Naive thymus-derived CD4-positive, alpha-beta T cell (primary cell): ENCODE measurements at regions not wholly inside any gene's neighbourhood (a gene's known extent, or its start where the extent isn't known, plus 50 kb on each side); places are given as distances from the start of the nearest gene placed in this dataset.

ENCODE experiments used
- ATAC-seq: fragments of 150-1000 bp; cut with Tn5 transposase; 2 replicates; pipeline ENCODE4 v1.10.0; 2021; ENCODE audit warnings: mild to moderate bottlenecking, moderate library complexity
- CTCF ChIA-PET: fragments of 350-600 bp; sonication (Branson Sonifier 250); formaldehyde crosslinking; loops from one replicate; lab custom pipeline; 2021; ENCODE audit warnings: antibody characterized with exemption; lab: Charles Lee
- POLR2A ChIA-PET: fragments of 350-600 bp; sonication (Branson Sonifier 250); formaldehyde crosslinking; loops from one replicate; lab custom pipeline; 2021; ENCODE audit warnings: antibody characterized with exemption, inconsistent platforms; lab: Charles Lee
- DNase-seq, 9 donors: peaks; one replicate each; pipeline versions ENCODE4 v3.0.0 to v3.0.0-alpha.2; 2020 to 2022; ENCODE audit warnings: mixed read lengths in 1 of 9
- H3K27ac ChIP-seq: one replicate; pipeline ENCODE4 v1.7.0; 2013; ENCODE audit warnings: mild to moderate bottlenecking, low read depth, low read length, moderate library complexity
- H3K27me3 ChIP-seq, 2 donors: one replicate each; pipeline ENCODE4 v1.7.0; 2013; ENCODE audit warnings: low read length in 2 of 2, mild to moderate bottlenecking in 2 of 2, moderate library complexity in 2 of 2; ENCODE audit not compliant: control insufficient read depth in 2 of 2, insufficient read depth in 2 of 2
- H3K36me3 ChIP-seq, 3 experiments: 1 replicate in 2 of 3; 2 replicates in 1 of 3; pipeline ENCODE4 v1.7.0; 2013; ENCODE audit warnings: low read length in 3 of 3, mild to moderate bottlenecking in 3 of 3, moderate library complexity in 1 of 3; ENCODE audit not compliant: insufficient read depth in 3 of 3, control insufficient read depth in 2 of 3
- H3K4me1 ChIP-seq, 2 donors: one replicate each; pipeline ENCODE4 v1.7.0; 2013; ENCODE audit warnings: low read length in 2 of 2, mild to moderate bottlenecking in 2 of 2, moderate library complexity in 1 of 2; ENCODE audit not compliant: control insufficient read depth in 2 of 2, insufficient read depth in 2 of 2
- H3K4me3 ChIP-seq: 2 replicates; pipeline ENCODE4 v1.7.0; 2013; ENCODE audit warnings: mild to moderate bottlenecking, low read length
- H3K9me3 ChIP-seq, 3 experiments: 1 replicate in 2 of 3; 2 replicates in 1 of 3; pipeline ENCODE4 v1.7.0; 2013; ENCODE audit warnings: low read length in 3 of 3; ENCODE audit not compliant: control insufficient read depth in 2 of 3
- H3K27ac Mint-ChIP-seq, 9 donors: one replicate each; pipeline ENCODE4 v1.8.0; 2020 to 2022; ENCODE audit warnings: mixed read lengths in 9 of 9, mild to moderate bottlenecking in 8 of 9, moderate library complexity in 5 of 9, inconsistent platforms in 2 of 9
- H3K27me3 Mint-ChIP-seq, 5 donors: one replicate each; pipeline ENCODE4 v1.8.0; 2021 to 2022; ENCODE audit warnings: mixed read lengths in 5 of 5, mild to moderate bottlenecking in 1 of 5
- H3K36me3 Mint-ChIP-seq, 5 donors: one replicate each; pipeline ENCODE4 v1.8.0; 2020 to 2022; ENCODE audit warnings: mixed read lengths in 5 of 5, mild to moderate bottlenecking in 3 of 5, inconsistent platforms in 1 of 5
- H3K4me1 Mint-ChIP-seq, 7 donors: one replicate each; pipeline ENCODE4 v1.8.0; 2020 to 2022; ENCODE audit warnings: mixed read lengths in 7 of 7, mild to moderate bottlenecking in 3 of 7, inconsistent platforms in 1 of 7
- H3K4me3 Mint-ChIP-seq, 10 donors: one replicate each; pipeline ENCODE4 v1.8.0; 2020 to 2022; ENCODE audit warnings: mild to moderate bottlenecking in 10 of 10, mixed read lengths in 10 of 10, moderate library complexity in 6 of 10, inconsistent platforms in 2 of 10
- H3K9me3 Mint-ChIP-seq, 11 donors: one replicate each; pipeline ENCODE4 v1.8.0; 2020 to 2022; ENCODE audit warnings: mixed read lengths in 11 of 11, mild to moderate bottlenecking in 4 of 11, inconsistent platforms in 1 of 11, moderate library complexity in 1 of 11
- intact Hi-C, 2 donors: fragments of 100-400 bp; cut with micrococcal nuclease; formaldehyde crosslinking; loops; one replicate each; pipeline ENCODE4 v1.15.1; 2023

DNA sequence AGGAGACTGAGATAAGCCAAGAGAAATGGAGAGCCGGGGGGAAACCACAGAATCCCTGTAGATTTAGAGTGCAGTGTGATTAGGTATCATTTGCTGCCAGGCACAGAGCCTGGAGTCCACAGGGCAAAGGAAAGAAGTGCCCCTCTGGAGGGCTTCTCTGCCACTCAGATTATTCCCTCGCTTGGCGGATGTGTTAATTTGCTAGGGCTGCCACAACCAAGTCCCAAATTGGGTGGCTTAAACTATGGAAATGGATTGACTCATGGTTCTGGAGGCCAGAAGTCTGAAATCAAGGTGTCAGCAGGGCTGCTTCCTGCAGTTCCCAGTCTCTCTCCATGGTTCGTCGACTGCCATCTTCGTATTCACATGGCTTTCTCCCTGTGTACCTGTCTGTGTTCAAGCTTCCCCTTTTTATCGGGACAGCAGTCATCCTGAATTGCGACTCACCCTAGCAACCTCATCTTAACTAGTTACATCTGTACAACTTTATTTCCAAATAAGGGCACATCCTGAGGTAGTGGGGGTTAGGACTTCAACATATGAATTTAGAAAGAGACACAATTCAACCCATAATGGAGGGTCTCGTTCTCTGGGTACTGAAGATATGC is 122.2 kb downstream of the ANKRD60 start:
- Mint-ChIP-seq H3K27me3 (peaks cover 9 to 36% (median 18%) of the 10 kb centered on the region in 5 donors), H3K36me3 (peaks cover 0 to 3% (median 0%) of the 10 kb centered on the region in 5 donors), H3K27ac (no peak overlapping the region), H3K4me3 (no peak overlapping the region), H3K4me1 (no peaks in the 10 kb centered on the region), H3K9me3 (peaks cover 0 to 18% (median 6%) of the 10 kb centered on the region in 11 donors)
- H3K4me3 ChIP-seq, result no peak overlapping the region
- POLR2A ChIA-PET, result no interaction called here
- no peaks in the 10 kb centered on the region for H3K27me3 ChIP-seq
- no peak overlapping the region for H3K27ac ChIP-seq
- intact Hi-C loops, result no loop called here
- H3K36me3 ChIP-seq, result no peaks in the 10 kb centered on the region
- ATAC-seq (no peak), DNase-seq (no peak)
- H3K9me3 ChIP-seq, result peaks cover 0 to 8% (median 0%) of the 10 kb centered on the region in 3 experiments
- H3K4me1 ChIP-seq, result no peaks in the 10 kb centered on the region
- CTCF ChIA-PET, result interaction anchor here (0.9 kb wide), 1 partner anchor 15 kb away, joined by 3 read pairs; no protein-coding TSS in a partner anchor

DNA sequence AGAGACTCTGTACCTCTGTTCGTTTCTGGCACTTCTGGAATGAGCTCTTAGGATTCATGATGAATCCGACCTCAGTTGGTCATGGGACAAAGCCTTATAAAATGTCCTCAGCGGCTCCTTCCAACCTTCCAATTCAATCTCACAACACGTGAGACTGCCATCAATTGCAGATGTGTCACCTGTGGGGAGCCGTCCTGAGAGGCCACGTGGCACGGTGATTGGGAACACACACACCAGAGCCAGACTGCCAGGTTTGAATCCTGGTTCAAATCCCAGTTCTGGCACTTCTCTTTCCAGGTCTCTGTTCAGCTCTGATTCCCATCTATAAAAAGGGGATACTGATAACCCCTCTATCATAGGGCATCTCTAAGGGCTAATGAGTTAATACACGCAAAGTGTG is 124.5 kb downstream of the ANKRD60 start:
- ChIA-PET POLR2A (no interaction called here), CTCF (no interaction called here)
- Mint-ChIP-seq H3K36me3 (no peaks in the 10 kb centered on the region), H3K4me1 (no peaks in the 10 kb centered on the region), H3K9me3 (peaks cover 0 to 4% (median 2%) of the 10 kb centered on the region in 11 donors), H3K4me3 (no peak overlapping the region), H3K27ac (no peak overlapping the region), H3K27me3 (peaks cover 9 to 27% (median 25%) of the 10 kb centered on the region in 5 donors)
- Histone ChIP-seq H3K36me3 (no peaks in the 10 kb centered on the region), H3K4me3 (no peak overlapping the region), H3K9me3 (no peaks in the 10 kb centered on the region), H3K4me1 (no peaks in the 10 kb centered on the region), H3K27me3 (no peaks in the 10 kb centered on the region), H3K27ac (no peak overlapping the region)
- DNase-seq, result no peak
- intact Hi-C loops, result no loop called here
- ATAC-seq, result no peak

DNA sequence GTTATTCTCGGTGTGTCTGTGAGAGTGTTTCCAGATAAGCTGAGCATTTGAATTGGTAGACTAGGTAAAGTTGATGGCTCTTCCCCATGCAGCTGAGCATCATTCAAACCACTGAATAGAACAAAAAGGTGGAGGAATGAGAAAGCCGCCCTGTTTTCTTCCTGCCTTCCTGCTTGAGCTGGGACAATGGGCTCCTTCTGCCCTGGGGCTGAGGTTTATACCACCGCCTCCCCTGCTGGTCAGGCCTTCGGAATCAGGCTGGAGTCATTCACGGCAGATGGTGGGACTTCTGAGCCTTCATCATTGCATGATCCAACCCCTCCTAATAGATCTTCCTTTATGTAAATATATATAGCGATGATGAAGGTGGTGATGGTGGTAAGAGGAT is 124.9 kb downstream of the ANKRD60 start:
- Mint-ChIP-seq H3K9me3 (peaks cover 0 to 4% (median 0%) of the 10 kb centered on the region in 11 donors), H3K4me3 (no peak overlapping the region), H3K27ac (no peak overlapping the region), H3K36me3 (no peaks in the 10 kb centered on the region), H3K27me3 (peaks cover 9 to 27% (median 25%) of the 10 kb centered on the region in 5 donors), H3K4me1 (no peaks in the 10 kb centered on the region)
- DNase-seq, result no peak
- Histone ChIP-seq H3K9me3 (no peaks in the 10 kb centered on the region), H3K27ac (no peak overlapping the region), H3K4me1 (no peaks in the 10 kb centered on the region), H3K36me3 (no peaks in the 10 kb centered on the region), H3K4me3 (no peak overlapping the region), H3K27me3 (no peaks in the 10 kb centered on the region)
- ChIA-PET POLR2A (no interaction called here), CTCF (no interaction called here)
- no peak for ATAC-seq
- intact Hi-C loops, result no loop called here

DNA sequence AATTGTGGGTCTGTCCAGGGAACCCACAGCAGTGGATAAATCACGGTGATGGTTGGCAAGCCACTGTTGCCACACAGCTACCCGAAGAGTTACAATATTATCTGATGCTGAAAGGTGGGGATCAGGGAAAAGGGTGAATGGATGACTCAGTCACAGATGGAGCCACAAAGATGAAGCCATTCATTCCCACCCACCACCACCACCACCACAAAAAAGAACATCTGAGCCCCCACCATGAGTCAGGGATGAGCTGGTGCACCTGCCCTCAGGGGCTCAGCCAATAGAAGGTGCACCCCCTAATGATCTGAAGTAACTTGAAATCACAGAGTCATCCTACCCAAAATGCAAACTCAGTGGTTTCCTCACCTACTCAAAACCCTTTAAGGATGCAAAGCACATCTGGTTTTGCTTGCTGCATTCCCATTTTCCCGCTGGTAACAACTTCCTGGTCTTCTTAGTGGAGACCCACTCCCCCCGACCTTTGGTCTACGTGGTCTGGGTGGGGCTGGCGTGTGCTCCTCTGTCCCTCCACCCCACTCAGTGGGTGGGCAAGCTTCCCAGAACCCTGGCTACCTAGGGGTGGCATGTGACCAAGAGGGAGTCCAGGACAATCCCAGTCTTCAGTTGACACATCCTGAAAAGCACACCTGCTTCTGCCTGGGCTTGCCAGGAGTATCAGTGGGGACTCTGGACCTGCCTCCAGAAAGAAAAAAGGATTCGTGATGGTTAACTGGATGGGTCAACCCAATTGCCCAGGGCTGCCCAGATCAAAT is 125.5 kb downstream of the ANKRD60 start:
- Histone ChIP-seq H3K4me1 (no peaks in the 10 kb centered on the region), H3K9me3 (no peaks in the 10 kb centered on the region), H3K36me3 (no peaks in the 10 kb centered on the region), H3K27me3 (no peaks in the 10 kb centered on the region), H3K4me3 (no peak overlapping the region), H3K27ac (no peak overlapping the region)
- Mint-ChIP-seq H3K9me3 (peaks cover 0 to 3% (median 0%) of the 10 kb centered on the region in 11 donors), H3K36me3 (no peaks in the 10 kb centered on the region), H3K4me3 (no peak overlapping the region), H3K4me1 (no peaks in the 10 kb centered on the region), H3K27me3 (peaks cover 9 to 27% (median 25%) of the 10 kb centered on the region in 5 donors), H3K27ac (peak overlapping the region in 1 of 9 donors; percentile 65)
- DNase-seq (peak in 1 of 9 donors; percentile 23), ATAC-seq (no peak)
- CTCF ChIA-PET, result no interaction called here
- intact Hi-C loops, result no loop called here
- POLR2A ChIA-PET, result no interaction called here

DNA sequence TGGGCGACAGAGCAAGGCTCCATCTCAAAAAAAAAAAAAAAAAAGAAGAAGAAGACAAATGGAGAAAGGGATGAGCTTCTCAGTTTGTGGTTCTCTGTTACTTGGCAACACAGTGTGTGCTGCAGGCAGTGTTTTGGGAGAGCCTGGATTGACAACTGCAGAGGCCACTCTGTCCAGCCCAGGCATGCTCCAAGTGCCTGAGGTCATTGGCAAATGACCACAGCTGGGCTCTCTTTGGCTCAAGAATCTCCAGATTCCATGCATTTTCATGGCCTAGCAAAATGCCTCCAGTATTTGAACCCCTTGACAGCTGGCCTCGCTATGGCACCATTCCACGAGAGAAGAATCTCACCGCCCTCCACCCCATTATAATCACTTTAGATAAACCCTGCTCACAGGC is 126.2 kb downstream of the ANKRD60 start:
- Mint-ChIP-seq H3K9me3 (peaks cover 0 to 3% (median 0%) of the 10 kb centered on the region in 11 donors), H3K27ac (no peak overlapping the region), H3K36me3 (no peaks in the 10 kb centered on the region), H3K27me3 (peaks cover 3 to 27% (median 18%) of the 10 kb centered on the region in 5 donors), H3K4me1 (no peaks in the 10 kb centered on the region), H3K4me3 (no peak overlapping the region)
- Histone ChIP-seq H3K9me3 (no peaks in the 10 kb centered on the region), H3K27ac (no peak overlapping the region), H3K4me3 (no peak overlapping the region), H3K27me3 (no peaks in the 10 kb centered on the region), H3K4me1 (no peaks in the 10 kb centered on the region), H3K36me3 (no peaks in the 10 kb centered on the region)
- intact Hi-C loops, result no loop called here
- CTCF ChIA-PET, result no interaction called here
- DNase-seq, result no peak
- POLR2A ChIA-PET, result no interaction called here
- ATAC-seq, result no peak

DNA sequence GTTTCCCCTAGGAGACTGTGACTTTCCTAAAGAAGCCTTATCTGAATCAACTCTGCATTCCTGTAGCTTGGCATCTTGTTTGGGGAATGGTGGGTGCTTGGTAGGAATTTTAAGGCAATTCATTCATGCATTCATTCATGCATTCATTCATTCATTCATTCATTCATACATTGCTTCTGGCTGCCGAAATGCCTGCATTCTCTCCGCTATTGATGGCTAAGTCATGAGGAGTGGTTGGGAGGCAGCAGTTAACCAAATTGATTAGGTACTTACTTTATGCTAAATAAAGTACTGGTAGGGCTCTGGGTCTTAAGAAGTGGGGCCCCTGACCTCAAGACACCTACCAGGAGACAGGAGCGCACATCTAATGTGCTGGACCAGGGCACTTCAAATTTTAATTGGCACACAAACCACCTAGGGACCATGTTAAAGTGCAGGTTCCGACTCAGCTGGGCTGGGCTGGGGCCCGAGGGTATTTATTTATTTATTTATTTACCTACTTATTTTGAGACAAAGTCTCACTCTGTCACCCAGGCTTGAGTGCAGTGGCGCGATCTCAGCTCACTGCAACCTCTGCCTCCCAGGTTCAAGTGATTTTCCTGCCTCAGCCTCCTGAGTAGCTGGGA is 127.6 kb downstream of the ANKRD60 start:
- Mint-ChIP-seq H3K27me3 (peaks cover 9 to 29% (median 19%) of the 10 kb centered on the region in 5 donors), H3K27ac (no peak overlapping the region), H3K4me3 (no peak overlapping the region), H3K36me3 (no peaks in the 10 kb centered on the region), H3K9me3 (peaks cover 0 to 3% (median 0%) of the 10 kb centered on the region in 11 donors), H3K4me1 (no peaks in the 10 kb centered on the region)
- Histone ChIP-seq H3K27ac (no peak overlapping the region), H3K4me3 (no peak overlapping the region), H3K36me3 (no peaks in the 10 kb centered on the region), H3K4me1 (no peaks in the 10 kb centered on the region), H3K9me3 (no peaks in the 10 kb centered on the region), H3K27me3 (no peaks in the 10 kb centered on the region)
- intact Hi-C loops, result no loop called here
- no peak for ATAC-seq
- CTCF ChIA-PET, result no interaction called here
- POLR2A ChIA-PET, result no interaction called here
- no peak for DNase-seq
